Thoracic aorta (tissue), 2 donors: ENCODE measurements at regions not wholly inside any gene's neighbourhood (a gene's known extent, or its start where the extent isn't known, plus 50 kb on each side); places are given as distances from the start of the nearest gene placed in this dataset.

ENCODE experiments used
- ATAC-seq: fragments of 150-250 bp; one replicate; pipeline ENCODE4 v1.8.0; 2017; ENCODE audit warnings: low read depth; ENCODE audit not compliant: insufficient number of reproducible peaks, low FRiP score
- DNase-seq: peaks from one replicate; pipeline ENCODE4 v3.0.0-alpha.2; 2020; ENCODE audit warnings: low spot score
- H3K27ac ChIP-seq, 2 donors: fragments of 200-600 bp; sonication (generic); 1 replicate in 1 of 2; 2 replicates in 1 of 2; pipeline ENCODE4 v1.5.1; 2016; ENCODE audit warnings: mild to moderate bottlenecking in 2 of 2, moderate library complexity in 2 of 2
- H3K27me3 ChIP-seq: fragments of 200-600 bp; sonication (generic); replicated peaks from 2 replicates; pipeline ENCODE4 v1.6.0; 2016; ENCODE audit warnings: mild to moderate bottlenecking; ENCODE audit not compliant: insufficient read depth
- H3K36me3 ChIP-seq: fragments of 200-600 bp; sonication (generic); one replicate; pipeline ENCODE4 v1.5.1; 2016
- H3K4me1 ChIP-seq, 2 donors: fragments of 200-600 bp; sonication (generic); 1 replicate in 1 of 2; 2 replicates in 1 of 2; pipeline versions ENCODE4 v1.5.1 to v1.6.0; 2016; ENCODE audit warnings: low read depth in 2 of 2, mild to moderate bottlenecking in 1 of 2; ENCODE audit not compliant: control insufficient read depth in 1 of 2
- H3K4me3 ChIP-seq: fragments of 200-600 bp; sonication (generic); 2 replicates; pipeline ENCODE4 v1.5.1; 2016; ENCODE audit warnings: mild to moderate bottlenecking
- H3K9me3 ChIP-seq: fragments of 200-600 bp; sonication (generic); 2 replicates; pipeline ENCODE4 v1.5.1; 2016
- CTCF ChIP-seq: fragments of 200-600 bp; sonication (generic); IDR thresholded peaks from one replicate; pipeline ENCODE4 v1.5.1; 2019; ENCODE audit warnings: antibody characterized with exemption

GRCh38 chr22:34096770-34097169, 176.5 kb upstream of the LARGE1 start:
- Histone ChIP-seq H3K9me3 (no peaks in the 10 kb centered on the region), H3K36me3 (no peaks in the 10 kb centered on the region), H3K27me3 (no peaks in the 10 kb centered on the region), H3K27ac (no peak overlapping the region), H3K4me3 (no peak overlapping the region), H3K4me1 (no peaks in the 10 kb centered on the region)
- DNase-seq: no peak
- ATAC-seq: no peak
- TF ChIP-seq CTCF: no peak

- no peak for ATAC-seq
- Histone ChIP-seq H3K4me1 (no peaks in the 10 kb centered on the region), H3K27me3 (no peaks in the 10 kb centered on the region), H3K9me3 (no peaks in the 10 kb centered on the region), H3K27ac (no peak overlapping the region), H3K36me3 (no peaks in the 10 kb centered on the region), H3K4me3 (no peak overlapping the region)
- no peak for TF ChIP-seq CTCF
- no peak for DNase-seq
Measured at GRCh38 chr22:34099278-34099677, 179.0 kb upstream of the LARGE1 start.

GRCh38 chr22:34102633-34103032, 182.4 kb upstream of the LARGE1 start:
- Histone ChIP-seq H3K4me1 (no peaks in the 10 kb centered on the region), H3K27me3 (no peaks in the 10 kb centered on the region), H3K9me3 (no peaks in the 10 kb centered on the region), H3K4me3 (no peak overlapping the region), H3K36me3 (no peaks in the 10 kb centered on the region), H3K27ac (no peak overlapping the region)
- no peak for ATAC-seq
- DNase-seq: no peak
- TF ChIP-seq CTCF: no peak

GRCh38 chr22:34105461-34106062, 185.3 kb upstream of the LARGE1 start:
- peak; percentile 50 for TF ChIP-seq CTCF
- ATAC-seq (no peak), DNase-seq (no peak)

GRCh38 chr22:34108168-34108567, 187.9 kb upstream of the LARGE1 start:
- no peaks in the 10 kb centered on the region for H3K4me1 ChIP-seq
- no peak for ATAC-seq
- TF ChIP-seq CTCF: no peak
- no peak for DNase-seq
- no peak overlapping the region for H3K27ac ChIP-seq
- H3K9me3 ChIP-seq: no peaks in the 10 kb centered on the region
- no peaks in the 10 kb centered on the region for H3K36me3 ChIP-seq
- H3K4me3 ChIP-seq: no peak overlapping the region
- no peaks in the 10 kb centered on the region for H3K27me3 ChIP-seq

More at GRCh38 chr22:34105461-34106062, 185.3 kb upstream of the LARGE1 start:
- Histone ChIP-seq H3K9me3 (no peaks in the 10 kb centered on the region), H3K36me3 (no peaks in the 10 kb centered on the region), H3K27ac (no peak overlapping the region), H3K27me3 (no peaks in the 10 kb centered on the region), H3K4me3 (no peak overlapping the region), H3K4me1 (no peaks in the 10 kb centered on the region)
